Loucy (cell line): ENCODE measurements at regions not wholly inside any gene's neighbourhood (a gene's known extent, or its start where the extent isn't known, plus 50 kb on each side); places are given as distances from the start of the nearest gene placed in this dataset.

Experiments
- H2AFZ ChIP-seq: fragments of 200-600 bp; sonication (generic); 2 replicates; pipeline ENCODE4 v1.6.0; 2016; ENCODE audit warnings: antibody characterized with exemption, mild to moderate bottlenecking, low read length, moderate library complexity
- H3F3A ChIP-seq: fragments of 200-600 bp; 2 replicates; pipeline ENCODE4 v1.6.0; 2016; ENCODE audit warnings: antibody characterized with exemption, low read depth, mild to moderate bottlenecking
- H3K27me3 ChIP-seq: fragments of 200-600 bp; sonication (generic); 2 replicates; pipeline ENCODE4 v1.6.1; 2014; ENCODE audit warnings: low read length, mild to moderate bottlenecking; ENCODE audit not compliant: insufficient read depth, poor library complexity, severe bottlenecking
- H3K36me3 ChIP-seq: fragments of 200-600 bp; sonication (generic); 2 replicates; pipeline ENCODE4 v1.6.1; 2016; ENCODE audit warnings: low read length; ENCODE audit not compliant: insufficient read depth
- H3K4me1 ChIP-seq: fragments of 200-600 bp; sonication (generic); 2 replicates; pipeline ENCODE4 v1.5.1; 2014; ENCODE audit warnings: low read length, mild to moderate bottlenecking; ENCODE audit not compliant: insufficient read depth, poor library complexity, severe bottlenecking
- H3K4me2 ChIP-seq: fragments of 200-600 bp; sonication (generic); 2 replicates; pipeline ENCODE4 v1.6.0; 2014; ENCODE audit warnings: antibody characterized with exemption, low read length, low read depth, mild to moderate bottlenecking; ENCODE audit not compliant: poor library complexity, severe bottlenecking
- H3K4me3 ChIP-seq: fragments of 200-600 bp; sonication (generic); 2 replicates; pipeline ENCODE4 v1.5.1; 2014; ENCODE audit warnings: low read length, mild to moderate bottlenecking, mixed read lengths; ENCODE audit not compliant: poor library complexity, severe bottlenecking
- H3K79me2 ChIP-seq: fragments of 200-600 bp; sonication (generic); 2 replicates; pipeline ENCODE4 v1.6.1; 2014; ENCODE audit warnings: low read length; ENCODE audit not compliant: insufficient read depth
- H3K9ac ChIP-seq: fragments of 200-600 bp; sonication (generic); 2 replicates; pipeline ENCODE4 v1.6.0; 2014; ENCODE audit warnings: mild to moderate bottlenecking, low read depth, low read length, moderate library complexity; ENCODE audit not compliant: poor library complexity, severe bottlenecking
- H3K9me2 ChIP-seq: fragments of 200-600 bp; sonication (generic); replicated peaks from 2 replicates; pipeline ENCODE4 v1.6.1; 2016; ENCODE audit warnings: low read depth, low read length, mixed read lengths
- H3K9me3 ChIP-seq: fragments of 200-600 bp; sonication (generic); 2 replicates; pipeline ENCODE4 v1.6.1; 2014; ENCODE audit warnings: mild to moderate bottlenecking, antibody characterized with exemption, low read length, low read depth; ENCODE audit not compliant: insufficient read depth
- H4K20me1 ChIP-seq: fragments of 200-600 bp; sonication (generic); 2 replicates; pipeline ENCODE4 v1.6.0; 2014; ENCODE audit warnings: antibody characterized with exemption, low read length, mild to moderate bottlenecking; ENCODE audit not compliant: insufficient read depth, poor library complexity, severe bottlenecking
- CTCF ChIP-seq: fragments of 200-600 bp; sonication (generic); conservative IDR thresholded peaks from 2 replicates; pipeline ENCODE4 v1.5.1; 2014; ENCODE audit warnings: mild to moderate bottlenecking, antibody characterized with exemption, low read length
- EZH2phosphoT487 ChIP-seq: fragments of 200-600 bp; IDR thresholded peaks from 2 replicates; pipeline ENCODE4 v1.6.1; 2018; ENCODE audit warnings: antibody characterized with exemption, mild to moderate bottlenecking, moderate library complexity, borderline replicate concordance

GRCh38 chr3:176850498-176850897 is 346.8 kb downstream of the TBL1XR1 start:
- Histone ChIP-seq H4K20me1 (no peaks in the 10 kb centered on the region), H3K9me3 (no peaks in the 10 kb centered on the region), H3K36me3 (no peaks in the 10 kb centered on the region), H2AFZ (no peak overlapping the region), H3K9me2 (no peaks in the 10 kb centered on the region), H3K4me1 (no peaks in the 10 kb centered on the region), H3F3A (no peaks in the 10 kb centered on the region), H3K79me2 (no peaks in the 10 kb centered on the region), H3K4me3 (no peak overlapping the region), H3K4me2 (no peak overlapping the region), H3K9ac (no peak overlapping the region), H3K27me3 (no peaks in the 10 kb centered on the region)
- no peak for TF ChIP-seq CTCF

GRCh38 chr3:176848431-176849214 is 348.7 kb downstream of the TBL1XR1 start:
- Histone ChIP-seq H3K9me3 (no peaks in the 10 kb centered on the region), H2AFZ (no peak overlapping the region), H3K9me2 (no peaks in the 10 kb centered on the region), H4K20me1 (no peaks in the 10 kb centered on the region), H3K9ac (no peak overlapping the region), H3K4me1 (no peaks in the 10 kb centered on the region), H3K36me3 (no peaks in the 10 kb centered on the region), H3K4me2 (no peak overlapping the region), H3K4me3 (no peak overlapping the region), H3K27me3 (no peaks in the 10 kb centered on the region), H3K79me2 (no peaks in the 10 kb centered on the region), H3F3A (no peaks in the 10 kb centered on the region)
- TF ChIP-seq EZH2phosphoT487 (no peak), CTCF (no peak)

GRCh38 chr3:176842914-176843313 is 354.4 kb downstream of the TBL1XR1 start:
- no peaks in the 10 kb centered on the region for H3K79me2 ChIP-seq
- no peak overlapping the region for H3K9ac ChIP-seq
- H2AFZ ChIP-seq = no peak overlapping the region
- no peaks in the 10 kb centered on the region for H3K4me1 ChIP-seq
- no peaks in the 10 kb centered on the region for H3F3A ChIP-seq
- no peak overlapping the region for H3K4me3 ChIP-seq
- H3K9me2 ChIP-seq = no peaks in the 10 kb centered on the region
- no peak overlapping the region for H3K4me2 ChIP-seq
- H3K27me3 ChIP-seq = no peaks in the 10 kb centered on the region
- no peaks in the 10 kb centered on the region for H3K9me3 ChIP-seq
- no peaks in the 10 kb centered on the region for H4K20me1 ChIP-seq
- no peaks in the 10 kb centered on the region for H3K36me3 ChIP-seq
- TF ChIP-seq EZH2phosphoT487 (no peak), CTCF (no peak)
